ENCODE measurements at regions not wholly inside any gene's neighbourhood (a gene's known extent, or its start where the extent isn't known, plus 50 kb on each side); places are given as distances from the start of the nearest gene placed in this dataset.
"Not testable (repeated sequence)": the region's sequence is repeated elsewhere in the genome, so short reads cannot be mapped to it uniquely, and the experiment has no call there.

- TF ChIP-seq CTCF (IDR thresholded peaks at IDR 0.05; ENCODE audit: low read length); EZH2 (IDR thresholded peaks at IDR 0.05; ENCODE audit: borderline replicate concordance, low read length): not testable (repeated sequence)
Measured at GRCh38 chr7:91755121-91755520, 125.4 kb downstream of the MTERF1 start.

Measured in OCI-LY1 (cell line).